GM18868 (cell line): ENCODE measurements at regions not wholly inside any gene's neighbourhood (a gene's known extent, or its start where the extent isn't known, plus 50 kb on each side); places are given as distances from the start of the nearest gene placed in this dataset.
A peak's percentile ranks its signal among the peaks of the same experiment; 100 is the strongest.

Experiments used
- ATAC-seq: cut with Tn5 transposase; IDR thresholded peaks from one replicate; pipeline ENCODE4 v1.9.1; 2021; ENCODE audit warnings: mild to moderate bottlenecking, moderate library complexity; ENCODE audit not compliant: unreplicated experiment

GRCh38 chr9:73219985-73220626 lies 68.4 kb downstream of the ANXA1 start:
- peak; percentile 92 for ATAC-seq

DNA sequence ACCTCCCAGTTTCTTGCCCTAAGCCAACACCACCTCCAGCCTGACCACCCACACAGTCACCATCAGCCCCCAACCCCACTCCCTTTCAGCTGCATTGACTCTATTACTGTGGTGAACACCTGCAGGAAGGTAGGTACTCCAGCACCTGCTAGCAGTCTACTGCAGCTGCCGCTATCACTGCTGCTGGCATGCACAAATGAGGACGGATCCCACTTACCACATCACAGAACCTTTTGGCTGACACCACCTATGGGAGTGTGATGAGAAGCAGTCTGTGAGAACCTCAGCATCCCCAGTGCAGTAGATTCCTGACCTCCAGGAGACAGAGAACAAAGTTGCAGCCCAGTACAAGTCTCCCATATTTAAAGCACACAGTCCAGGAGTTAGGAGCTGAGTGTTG lies 71.9 kb downstream of the ANXA1 start:
- ATAC-seq, result no peak

DNA sequence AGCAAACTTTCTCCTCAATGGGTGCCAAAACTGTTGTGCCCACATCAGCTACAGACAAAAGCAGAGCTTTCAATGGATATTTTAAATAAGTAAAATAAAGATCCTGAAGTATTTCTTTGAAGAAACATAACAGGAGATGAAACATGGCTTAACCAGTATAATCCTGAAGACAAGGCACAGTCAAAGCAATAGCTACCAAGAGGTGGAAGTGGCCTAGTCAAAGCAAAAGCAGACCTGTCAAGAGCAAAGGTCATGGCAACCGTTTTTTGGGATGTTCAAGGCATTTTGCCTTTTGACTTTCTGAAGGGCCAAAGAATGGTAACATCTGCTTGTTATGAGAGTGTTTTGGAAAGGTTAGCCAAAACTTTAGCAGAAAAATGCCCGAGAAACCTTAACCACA lies 77.9 kb downstream of the ANXA1 start:
- ATAC-seq, result no peak

DNA sequence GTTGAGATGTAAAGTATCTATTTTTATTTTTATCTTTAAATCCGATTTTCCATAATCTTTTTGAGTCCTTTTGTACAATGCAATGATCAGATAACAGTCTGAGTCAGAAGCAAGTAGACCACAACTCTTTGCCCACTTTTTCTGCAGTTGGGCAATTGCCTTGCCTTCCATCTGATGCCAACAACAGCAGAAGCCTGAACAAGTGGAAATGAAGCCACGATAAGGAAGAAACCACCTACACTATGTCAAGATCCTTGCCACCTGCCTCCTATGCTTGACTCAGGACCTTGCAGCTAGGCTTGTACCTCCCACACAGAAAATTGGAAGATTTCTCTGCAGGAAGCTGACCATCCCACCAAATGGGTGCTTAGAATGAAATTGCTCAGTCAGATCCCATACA lies 78.6 kb downstream of the ANXA1 start:
- no peak for ATAC-seq

- ATAC-seq, result peak; percentile 62
These were observed 79.5 kb downstream of the ANXA1 start for GRCh38 chr9:73231203-73231602.

GRCh38 chr9:73233359-73234007 lies 81.8 kb downstream of the ANXA1 start:
- no peak for ATAC-seq

GRCh38 chr9:73234008-73234360 lies 82.3 kb downstream of the ANXA1 start:
- no peak for ATAC-seq

GRCh38 chr9:73237140-73237539 lies 85.5 kb downstream of the ANXA1 start:
- ATAC-seq, result no peak

- no peak for ATAC-seq
These were observed 88.1 kb downstream of the ANXA1 start for GRCh38 chr9:73239570-73240265.

DNA sequence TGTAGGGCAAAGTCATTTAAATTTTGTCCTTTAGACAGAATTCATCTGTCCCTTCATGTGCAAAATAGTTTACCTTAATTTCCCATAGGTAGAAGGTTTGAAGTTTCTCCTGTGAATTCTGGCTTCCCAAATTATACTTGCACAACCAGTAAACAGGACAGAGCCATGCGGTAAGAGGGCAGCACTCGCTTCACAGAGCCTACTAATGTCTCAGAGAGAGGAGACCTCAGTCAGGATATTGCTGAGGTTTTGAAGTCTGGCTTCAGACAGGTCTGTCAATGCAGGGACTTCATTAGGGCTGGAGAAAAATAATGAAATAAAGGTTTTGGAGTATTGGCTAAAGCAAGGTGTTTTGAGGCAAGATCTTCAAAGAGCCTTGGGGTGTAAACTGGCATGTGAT lies 91.4 kb downstream of the ANXA1 start:
- ATAC-seq, result no peak

DNA sequence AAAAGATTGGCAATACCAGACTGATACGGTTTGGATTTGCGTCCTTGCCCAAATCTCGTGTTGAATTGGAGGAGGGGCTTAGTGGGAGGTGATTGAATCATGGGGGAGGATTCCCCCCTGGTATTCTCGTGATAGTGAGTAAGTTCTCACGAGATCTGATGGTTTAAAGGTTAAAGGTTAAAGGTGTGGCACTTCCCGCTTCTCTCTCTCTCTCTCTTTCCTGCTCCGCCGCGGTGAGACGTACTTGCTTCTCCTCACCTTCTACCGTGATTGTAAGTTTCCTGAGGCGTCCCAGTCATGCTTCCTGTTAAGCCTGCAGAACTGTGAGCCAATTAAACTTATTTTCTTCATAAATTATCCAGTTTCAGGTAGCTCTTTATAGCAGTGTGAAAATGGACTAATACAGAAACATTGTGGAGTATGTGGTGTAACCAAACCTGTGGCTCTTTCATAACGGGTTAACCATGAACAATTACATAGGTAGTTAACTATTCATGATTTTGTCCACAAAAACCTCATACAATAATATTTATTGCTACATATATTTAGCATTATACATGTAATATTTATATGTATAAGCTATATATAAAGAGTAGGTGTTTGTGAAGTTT lies 107.5 kb downstream of the ANXA1 start:
- ATAC-seq, result no peak

GRCh38 chr9:73260506-73260905 lies 108.8 kb downstream of the ANXA1 start:
- no peak for ATAC-seq

- no peak for ATAC-seq
These were observed 113.0 kb downstream of the ANXA1 start for GRCh38 chr9:73264631-73265030.

DNA sequence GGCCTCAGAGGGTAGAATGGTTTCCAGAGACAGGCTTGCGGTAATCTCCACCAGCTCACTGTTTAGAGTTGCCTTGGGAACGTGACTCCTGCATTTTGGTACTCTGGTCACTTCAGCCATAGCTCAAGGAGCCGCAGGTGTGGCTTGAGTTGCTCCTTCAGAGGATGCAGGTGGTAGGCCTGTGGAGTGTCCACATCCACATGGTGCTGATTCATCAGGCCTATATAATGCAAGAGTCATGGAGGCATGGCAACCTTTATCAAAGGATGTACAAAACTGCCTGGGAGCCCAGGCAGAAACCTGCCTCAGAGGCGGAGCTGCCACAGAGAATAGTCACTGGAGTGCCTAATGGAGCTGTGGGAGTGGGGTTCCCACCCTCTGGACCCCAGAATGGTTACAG lies 114.2 kb downstream of the ANXA1 start:
- no peak for ATAC-seq

DNA sequence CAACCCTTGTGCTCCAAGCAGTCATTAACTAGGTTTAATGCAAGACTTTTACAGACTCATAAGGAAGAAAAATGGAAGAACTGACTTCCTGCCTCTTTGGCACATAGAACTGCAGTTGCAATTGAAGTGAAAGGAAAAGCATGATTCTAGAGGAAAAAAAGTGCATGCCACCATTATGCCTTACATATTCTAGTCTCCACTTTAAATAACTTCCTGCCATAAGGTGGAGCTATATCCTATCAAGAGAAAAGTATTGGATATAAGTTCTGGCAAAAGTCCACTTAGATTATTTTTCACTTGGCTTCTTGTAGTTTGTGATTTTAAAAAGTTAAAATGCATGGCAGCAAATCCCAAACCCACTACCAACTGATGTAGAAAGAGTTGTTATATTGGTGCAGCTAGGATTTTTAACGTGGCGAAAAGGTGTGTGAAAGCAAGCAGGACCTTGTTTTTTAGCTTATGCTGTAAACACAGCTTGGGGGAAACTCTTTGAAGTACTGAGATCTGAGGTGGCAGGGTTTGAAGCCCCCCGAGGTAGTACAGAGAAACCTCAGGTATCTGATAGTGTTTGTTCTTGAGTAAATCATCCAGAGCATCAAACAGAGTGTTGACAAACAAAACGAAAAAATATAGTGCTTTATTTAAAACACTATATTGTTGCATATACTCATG lies 117.9 kb downstream of the ANXA1 start:
- no peak for ATAC-seq

DNA sequence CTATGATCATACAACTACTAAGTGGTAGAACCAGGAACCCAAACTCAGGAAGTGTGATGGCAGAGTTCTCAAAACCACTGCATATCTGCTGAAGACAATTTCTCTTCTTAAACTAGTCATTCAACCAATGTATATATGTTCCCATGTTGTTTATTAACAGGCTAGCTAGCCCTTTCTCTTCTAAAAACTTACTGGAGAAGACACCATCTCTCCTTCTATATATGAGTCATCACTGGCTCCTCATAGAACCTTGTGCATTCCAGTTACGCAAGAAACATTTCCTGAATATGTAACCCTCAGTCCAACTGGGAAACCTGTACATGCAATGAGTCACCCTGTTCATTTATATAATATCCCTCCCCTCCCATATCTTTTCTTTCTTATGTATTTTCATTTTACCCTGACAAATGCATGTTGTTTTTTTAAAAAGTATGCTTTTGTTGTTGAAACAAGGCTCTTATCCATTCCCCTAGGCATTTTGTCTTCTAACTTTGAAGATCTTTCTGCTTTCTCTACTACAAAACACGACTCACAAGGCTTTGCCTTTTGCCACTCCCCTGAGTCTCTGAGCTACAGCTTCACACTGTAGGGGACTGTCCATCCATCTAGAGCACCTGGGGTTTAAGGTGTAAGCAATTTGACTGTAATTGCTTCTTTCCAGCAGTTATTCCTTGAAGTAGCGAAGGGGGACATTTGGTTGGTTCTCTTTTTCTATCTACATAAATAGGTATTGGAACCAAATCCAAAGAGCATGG lies 119.5 kb downstream of the ANXA1 start:
- ATAC-seq, result no peak

DNA sequence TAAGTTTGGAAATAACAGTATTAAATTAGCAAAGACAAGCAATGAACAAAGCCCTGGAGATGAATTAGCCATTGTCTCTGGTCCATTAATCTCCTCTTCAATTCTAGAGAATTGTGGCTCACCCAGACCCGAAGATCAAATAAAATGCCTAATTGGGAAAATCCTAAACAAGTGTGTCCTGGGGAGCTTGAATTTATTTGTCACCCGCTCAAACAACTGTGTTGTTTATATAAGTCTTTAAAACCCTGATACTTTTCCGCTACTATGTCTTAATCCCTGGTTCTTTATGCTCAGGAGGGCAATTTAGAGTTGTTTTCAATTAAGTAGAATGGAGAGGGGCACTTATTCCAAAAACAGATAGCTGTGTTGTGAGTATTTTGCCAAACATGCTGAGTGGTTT lies 128.4 kb downstream of the ANXA1 start:
- ATAC-seq, result no peak

DNA sequence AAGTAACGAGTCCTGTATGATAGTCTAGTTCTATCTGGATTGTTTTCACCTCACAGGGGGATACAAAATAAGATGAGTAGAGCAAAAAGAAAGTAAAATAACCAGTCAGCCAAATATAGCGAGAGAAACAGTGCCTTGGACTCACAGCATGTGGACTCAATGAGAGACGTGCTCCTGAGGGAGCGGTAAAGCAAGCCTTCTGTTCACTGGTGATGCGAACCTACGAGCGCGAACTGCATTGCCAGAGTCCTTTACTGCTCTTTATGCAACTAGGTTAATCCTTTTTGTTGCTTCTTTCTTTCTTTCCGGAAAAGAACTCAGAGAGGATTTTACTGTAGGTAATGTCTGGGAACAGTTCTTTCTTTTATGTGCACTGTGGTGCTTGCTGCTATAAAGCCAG lies 132.7 kb downstream of the ANXA1 start:
- no peak for ATAC-seq

GRCh38 chr9:73294336-73294735 lies 142.7 kb downstream of the ANXA1 start:
- no peak for ATAC-seq

GRCh38 chr9:73325983-73326382 lies 174.3 kb downstream of the ANXA1 start:
- no peak for ATAC-seq

DNA sequence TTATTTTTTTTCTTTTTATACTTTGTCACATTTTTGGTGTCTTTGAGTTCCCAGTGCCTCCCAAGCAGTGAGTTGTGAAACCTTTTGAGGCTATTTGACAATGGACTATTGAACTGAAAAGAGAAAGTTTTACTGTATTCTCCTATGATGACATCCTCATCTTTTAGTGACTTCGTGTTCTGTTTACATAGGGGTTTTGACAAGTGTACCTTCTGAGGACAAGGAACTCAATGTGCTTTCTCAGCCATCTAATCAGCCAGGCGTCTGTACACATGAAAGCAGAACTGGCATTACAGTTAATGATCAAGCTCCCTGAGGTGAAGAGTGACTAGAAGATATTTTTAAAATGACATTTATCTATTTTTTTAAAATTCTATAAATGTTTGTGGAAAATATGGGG lies 175.5 kb downstream of the ANXA1 start:
- peak; percentile 49 for ATAC-seq
